GM18861 (cell line): ENCODE measurements at regions not wholly inside any gene's neighbourhood (a gene's known extent, or its start where the extent isn't known, plus 50 kb on each side); places are given as distances from the start of the nearest gene placed in this dataset.
"Not testable (repeated sequence)": the region's sequence is repeated elsewhere in the genome, so short reads cannot be mapped to it uniquely, and the experiment has no call there.

Source experiments
- ATAC-seq: cut with Tn5 transposase; IDR thresholded peaks from one replicate; pipeline ENCODE4 v1.9.1; 2021; ENCODE audit not compliant: unreplicated experiment

GRCh38 chr1:242738702-242739645 lies 214.5 kb upstream of the PLD5 start:
- no peak for ATAC-seq

- ATAC-seq, result no peak
These were observed 212.1 kb upstream of the PLD5 start for GRCh38 chr1:242736611-242737010.

- ATAC-seq, result no peak
These were observed 210.8 kb upstream of the PLD5 start for GRCh38 chr1:242735323-242735722.

- no peak for ATAC-seq
These were observed 206.9 kb upstream of the PLD5 start for GRCh38 chr1:242731446-242731845.

GRCh38 chr1:242728696-242729095 lies 204.2 kb upstream of the PLD5 start:
- no peak for ATAC-seq

GRCh38 chr1:242723044-242723716 lies 198.7 kb upstream of the PLD5 start:
- ATAC-seq, result no peak

- no peak for ATAC-seq
These were observed 194.5 kb upstream of the PLD5 start for GRCh38 chr1:242718967-242719366.

- no peak for ATAC-seq
These were observed 187.8 kb upstream of the PLD5 start for GRCh38 chr1:242712248-242712647.

GRCh38 chr1:242710847-242711246 lies 186.3 kb upstream of the PLD5 start:
- ATAC-seq, result no peak

GRCh38 chr1:242710286-242710685 lies 185.8 kb upstream of the PLD5 start:
- ATAC-seq, result no peak

GRCh38 chr1:242703467-242703866 lies 179.0 kb upstream of the PLD5 start:
- ATAC-seq, result no peak

GRCh38 chr1:242692988-242693387 lies 168.5 kb upstream of the PLD5 start:
- ATAC-seq, result no peak

- ATAC-seq, result no peak
These were observed 167.1 kb upstream of the PLD5 start for GRCh38 chr1:242691610-242691945.

GRCh38 chr1:242690849-242691609 lies 166.5 kb upstream of the PLD5 start:
- no peak for ATAC-seq

- ATAC-seq, result no peak
These were observed 164.9 kb upstream of the PLD5 start for GRCh38 chr1:242689378-242689777.

GRCh38 chr1:242674951-242675645 lies 150.6 kb upstream of the PLD5 start:
- ATAC-seq, result no peak

GRCh38 chr1:242673652-242674051 lies 149.2 kb upstream of the PLD5 start:
- no peak for ATAC-seq

- ATAC-seq, result not testable (repeated sequence)
These were observed 148.7 kb upstream of the PLD5 start for GRCh38 chr1:242673165-242673564.

GRCh38 chr1:242670019-242670418 lies 145.5 kb upstream of the PLD5 start:
- no peak for ATAC-seq

- no peak for ATAC-seq
These were observed 138.4 kb upstream of the PLD5 start for GRCh38 chr1:242662886-242663285.

GRCh38 chr1:242653772-242654171 lies 129.3 kb upstream of the PLD5 start:
- not testable (repeated sequence) for ATAC-seq
